ENCODE measurements at regions not wholly inside any gene's neighbourhood (a gene's known extent, or its start where the extent isn't known, plus 50 kb on each side); places are given as distances from the start of the nearest gene placed in this dataset.
"Not testable (repeated sequence)": the region's sequence is repeated elsewhere in the genome, so short reads cannot be mapped to it uniquely, and the experiment has no call there.

- DNase-seq (ENCODE audit: low spot score) = no peak
These were observed 479.4 kb upstream of the CBLB start for GRCh38 chr3:106348139-106348690.

GRCh38 chr3:106349191-106349881 is 480.5 kb upstream of the CBLB start:
- no peak for DNase-seq (ENCODE audit: low spot score)

DNA sequence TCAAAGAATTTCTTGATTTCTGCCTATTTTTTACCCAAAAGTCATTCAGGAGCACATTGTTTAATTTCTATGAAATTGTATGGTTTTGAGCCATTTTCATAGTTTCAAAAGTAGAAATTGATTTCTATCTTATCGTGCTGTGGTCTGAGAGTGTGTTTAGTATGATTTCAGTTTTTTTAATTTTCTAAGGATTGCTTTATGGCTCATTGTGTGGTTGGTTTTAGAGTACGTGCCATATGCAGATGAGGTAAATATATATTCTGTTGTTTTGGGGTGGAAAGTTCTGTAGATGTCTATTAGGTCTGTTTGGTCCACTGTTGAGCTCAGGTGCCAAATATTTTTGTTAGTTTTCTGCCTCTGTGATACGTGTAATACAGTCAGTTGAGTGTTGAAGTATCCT is 487.1 kb upstream of the CBLB start:
- DNase-seq (ENCODE audit: low spot score) = no peak

DNA sequence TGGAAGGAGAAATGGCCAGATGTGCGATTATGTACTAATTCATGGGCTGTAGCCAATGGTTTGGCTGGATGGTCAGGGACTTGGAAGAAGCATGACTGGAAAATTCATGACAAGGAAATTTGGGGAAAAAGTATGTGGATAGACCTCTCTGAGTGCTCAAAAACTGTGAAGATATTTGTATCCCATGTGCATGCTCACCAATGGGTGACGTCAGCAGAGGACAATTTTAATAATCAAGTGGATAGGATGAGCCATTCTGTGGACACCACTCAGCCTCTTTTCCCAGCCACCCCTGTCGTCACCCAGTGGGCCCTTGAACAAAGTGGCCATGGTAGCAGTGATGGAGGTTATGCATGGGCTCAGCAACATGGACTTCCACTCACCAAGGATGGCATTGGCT is 490.9 kb upstream of the CBLB start:
- no peak for DNase-seq (ENCODE audit: low spot score)

- DNase-seq (ENCODE audit: low spot score) = not testable (repeated sequence)
These were observed 492.1 kb upstream of the CBLB start for GRCh38 chr3:106360901-106361300.

DNA sequence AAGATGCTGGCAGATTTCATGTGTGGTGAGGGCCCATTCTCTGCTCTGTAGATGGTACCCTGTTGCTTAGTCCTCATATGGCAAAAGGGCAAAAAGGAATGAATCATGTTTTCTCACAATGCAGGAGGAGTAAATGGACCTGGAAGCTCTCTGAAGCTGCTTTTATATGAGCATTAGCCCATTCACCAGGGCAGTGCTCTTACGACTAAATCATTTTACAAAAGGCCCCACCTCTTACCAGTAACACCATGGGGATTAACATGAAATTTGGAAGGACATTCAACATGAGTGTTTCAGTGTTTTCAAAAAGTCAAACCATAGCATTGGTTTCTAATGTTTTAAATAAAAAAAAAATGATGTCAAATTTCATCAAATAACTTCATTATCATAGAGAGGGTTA is 495.7 kb upstream of the CBLB start:
- no peak for DNase-seq (ENCODE audit: low spot score)

DNA sequence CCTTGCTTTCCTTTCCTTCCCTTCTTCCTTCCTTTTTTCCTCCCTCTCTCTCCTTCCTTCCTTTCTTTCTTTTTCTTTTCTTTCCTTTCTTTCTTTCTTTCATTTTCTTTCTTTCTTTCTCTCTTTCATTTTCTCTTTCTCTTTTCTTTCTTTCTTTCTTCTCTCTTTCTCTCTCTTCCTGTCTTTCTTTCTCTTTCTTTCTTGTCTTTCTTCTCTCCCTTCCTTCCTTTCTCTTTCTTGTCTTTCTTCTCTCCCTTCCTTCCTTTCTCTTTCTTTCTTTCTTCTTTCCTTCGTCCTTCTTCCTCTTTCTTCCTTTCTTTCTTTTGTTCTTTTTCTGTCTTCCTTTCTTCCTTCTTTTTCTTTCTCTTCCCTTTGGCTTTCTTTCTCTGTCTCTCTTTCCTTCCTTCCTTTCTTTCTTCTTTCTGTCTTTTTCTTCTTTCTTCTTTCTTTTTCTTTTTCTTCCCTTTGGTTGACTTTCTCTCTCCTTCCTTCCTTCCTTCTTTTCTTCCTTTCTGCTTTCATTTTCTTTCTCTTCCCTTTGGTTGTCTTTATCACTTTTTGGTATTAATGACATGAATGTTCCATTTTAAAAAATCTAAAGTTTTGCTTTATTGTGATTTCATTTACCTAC is 496.4 kb upstream of the CBLB start:
- DNase-seq (ENCODE audit: low spot score) = no peak

DNA sequence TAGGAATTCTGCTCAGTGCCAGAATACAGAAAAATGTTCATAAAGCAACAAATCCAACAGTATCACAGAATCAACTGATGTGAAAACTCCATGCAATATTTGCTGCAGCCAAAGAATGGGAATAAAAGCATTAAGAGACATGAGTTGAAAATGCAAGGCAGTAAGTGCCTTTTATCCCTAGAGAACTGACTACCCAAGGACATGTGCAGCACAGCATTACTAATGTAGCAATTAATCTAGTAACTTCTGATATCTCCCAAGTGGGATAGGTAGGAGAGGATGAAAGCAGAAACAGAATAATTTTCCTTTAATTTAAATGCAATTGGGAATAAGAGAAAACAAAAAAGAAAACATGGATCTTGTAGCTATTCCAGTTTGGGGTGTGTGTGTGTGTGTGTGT is 497.5 kb upstream of the CBLB start:
- no peak for DNase-seq (ENCODE audit: low spot score)

DNA sequence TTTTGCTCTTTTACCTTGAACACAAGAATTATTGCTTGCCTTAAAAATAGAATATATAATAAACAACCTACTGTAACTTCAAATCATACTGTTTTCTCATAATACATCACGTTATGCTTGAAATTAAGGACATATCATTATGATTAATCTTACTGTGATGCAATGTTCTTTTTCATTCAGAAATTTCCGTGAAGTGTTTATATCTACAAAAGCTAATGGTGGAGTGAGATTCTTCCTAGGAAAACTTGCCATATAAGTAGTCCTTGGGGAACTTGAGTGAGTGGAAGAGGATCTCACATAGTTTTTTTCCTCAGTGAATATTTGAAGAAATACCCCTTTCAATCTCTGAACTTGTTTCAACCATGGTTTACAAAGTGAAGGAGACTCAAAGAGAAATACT is 498.7 kb upstream of the CBLB start:
- no peak for DNase-seq (ENCODE audit: low spot score)

DNA sequence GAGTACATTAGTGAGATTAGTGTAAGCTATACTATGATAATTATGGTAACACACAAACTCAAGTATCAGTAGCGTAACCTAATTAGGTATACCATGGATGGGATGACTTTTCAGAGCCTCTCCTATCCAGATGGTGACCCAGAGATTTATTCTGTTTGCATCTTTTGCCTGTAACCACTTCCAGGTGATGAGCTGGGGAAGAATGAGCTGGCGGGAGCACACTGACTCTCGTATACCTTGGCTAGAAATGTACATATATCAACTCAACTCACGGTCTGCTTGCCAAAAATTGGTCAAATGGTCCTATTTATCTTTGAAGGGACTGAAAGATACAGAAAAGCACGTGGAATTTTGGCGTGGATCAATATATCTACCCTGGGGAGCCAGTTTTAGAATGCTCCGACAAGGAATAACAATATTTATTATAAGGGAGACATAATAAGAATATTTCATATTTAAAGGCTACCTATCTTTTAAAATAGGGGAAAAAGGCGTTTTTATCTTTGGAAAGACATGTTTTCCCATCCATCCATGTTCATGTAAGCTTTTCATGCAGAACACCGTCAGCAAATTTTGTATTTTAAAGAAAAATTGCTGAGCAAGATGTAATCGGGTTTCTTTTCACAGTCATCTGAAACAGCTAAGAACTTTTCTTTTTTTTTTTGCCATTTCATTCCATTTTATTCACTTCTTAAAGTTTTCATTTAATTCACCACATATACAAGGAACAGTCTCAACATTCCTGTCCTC is 502.6 kb upstream of the CBLB start:
- no peak for DNase-seq (ENCODE audit: low spot score)

- DNase-seq (ENCODE audit: low spot score) = no peak
These were observed 503.4 kb upstream of the CBLB start for GRCh38 chr3:106371971-106372805.

GRCh38 chr3:106372806-106373190 is 504.0 kb upstream of the CBLB start:
- no peak for DNase-seq (ENCODE audit: low spot score)

GRCh38 chr3:106376016-106376570 is 507.3 kb upstream of the CBLB start:
- DNase-seq (ENCODE audit: low spot score) = no peak

- DNase-seq (ENCODE audit: low spot score) = no peak
These were observed 510.5 kb upstream of the CBLB start for GRCh38 chr3:106379251-106379750.

DNA sequence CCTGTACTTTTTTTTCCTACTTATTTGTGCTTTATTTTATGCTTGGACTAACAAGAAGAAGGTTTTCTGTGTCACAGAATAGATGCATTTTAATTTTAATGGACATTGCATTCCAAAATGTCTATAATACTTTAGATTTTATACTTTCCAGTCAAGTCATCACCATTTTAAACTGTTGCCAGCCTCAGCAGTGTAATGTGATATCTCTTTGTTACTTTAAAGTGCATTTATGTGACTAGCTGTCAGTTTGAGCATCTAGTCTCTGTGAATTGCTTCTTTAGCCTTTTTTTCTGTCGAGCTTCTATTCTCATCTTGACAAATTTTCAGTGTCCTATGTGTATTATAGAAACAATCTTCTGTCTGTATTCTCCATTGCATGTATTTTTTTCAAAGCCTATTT is 511.4 kb upstream of the CBLB start:
- DNase-seq (ENCODE audit: low spot score) = no peak

GRCh38 chr3:106381286-106381938 is 512.6 kb upstream of the CBLB start:
- DNase-seq (ENCODE audit: low spot score) = no peak

DNA sequence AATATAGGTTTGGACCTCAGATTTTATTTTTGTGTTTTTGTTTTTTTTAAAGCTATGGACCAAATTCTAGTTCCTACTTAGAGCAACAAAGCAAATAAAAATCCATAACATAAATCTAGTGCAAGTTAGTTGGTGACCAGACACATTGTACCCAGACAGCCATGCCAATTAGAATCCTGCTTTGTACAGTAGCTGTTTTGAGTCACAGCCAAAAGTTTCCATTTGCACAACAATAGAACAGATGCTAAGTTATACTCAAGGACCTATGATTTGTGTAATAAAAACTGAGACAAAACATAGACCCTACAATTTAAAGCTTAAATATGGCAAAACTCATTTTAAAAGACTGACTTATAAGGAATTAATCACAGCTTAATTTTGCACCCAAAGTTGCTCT is 513.1 kb upstream of the CBLB start:
- no peak for DNase-seq (ENCODE audit: low spot score)

DNA sequence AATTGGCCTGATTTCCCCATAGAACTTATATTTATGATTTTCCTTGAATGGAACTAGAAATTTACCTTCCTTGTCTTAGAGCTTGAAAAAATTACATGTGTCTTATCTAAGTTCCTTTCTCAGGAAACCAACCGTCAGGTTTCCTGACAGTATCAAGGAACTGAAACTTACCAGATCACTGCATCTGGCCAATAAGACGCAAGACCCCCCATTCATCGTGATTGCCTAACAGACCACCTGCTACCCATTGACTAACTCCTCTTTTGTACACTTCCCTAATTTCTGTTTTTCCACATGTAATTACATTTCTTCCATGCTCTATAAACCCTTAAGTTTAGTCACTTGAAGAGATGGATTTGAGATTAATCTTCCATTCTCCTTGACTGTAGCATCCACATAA is 517.2 kb upstream of the CBLB start:
- DNase-seq (ENCODE audit: low spot score) = no peak

DNA sequence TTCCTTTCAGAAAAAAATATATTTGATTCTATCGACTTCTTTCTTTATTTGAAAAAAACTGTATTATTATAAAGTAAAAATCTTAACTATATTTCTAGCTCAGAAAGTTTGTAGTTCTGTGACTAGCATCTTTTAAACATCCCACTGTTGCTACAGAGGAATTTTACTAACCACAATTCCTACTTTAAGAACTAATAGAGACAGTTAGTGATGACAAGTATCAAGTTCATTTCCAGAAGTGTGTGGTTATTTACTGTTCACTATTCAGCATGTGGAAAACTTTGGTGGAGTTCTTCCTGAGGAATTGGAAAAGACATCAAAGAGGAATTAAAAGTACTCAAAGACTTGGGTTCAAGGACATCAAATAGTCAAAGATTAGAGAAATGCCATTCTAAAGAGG is 524.1 kb upstream of the CBLB start:
- DNase-seq (ENCODE audit: low spot score) = no peak

GRCh38 chr3:106397006-106397405 is 528.2 kb upstream of the CBLB start:
- no peak for DNase-seq (ENCODE audit: low spot score)
